Skin epidermis (tissue), 12 donors: ENCODE measurements at regions not wholly inside any gene's neighbourhood (a gene's known extent, or its start where the extent isn't known, plus 50 kb on each side); places are given as distances from the start of the nearest gene placed in this dataset.

Experiments used
- H3K27ac ChIP-seq, 21 experiments: fragments of 200-600 bp; sonication (generic) in 11 of 21; one replicate each; pipeline ENCODE4 v1.5.0; 2020; ENCODE audit warnings: mild to moderate bottlenecking in 3 of 21, inconsistent platforms in 2 of 21, moderate library complexity in 2 of 21
- H3K4me3 ChIP-seq, 7 experiments: fragments of 200-600 bp; sonication (generic) in 2 of 7; one replicate each; pipeline ENCODE4 v1.5.0; 2020; ENCODE audit warnings: inconsistent platforms in 2 of 7, mild to moderate bottlenecking in 2 of 7, moderate library complexity in 1 of 7

DNA sequence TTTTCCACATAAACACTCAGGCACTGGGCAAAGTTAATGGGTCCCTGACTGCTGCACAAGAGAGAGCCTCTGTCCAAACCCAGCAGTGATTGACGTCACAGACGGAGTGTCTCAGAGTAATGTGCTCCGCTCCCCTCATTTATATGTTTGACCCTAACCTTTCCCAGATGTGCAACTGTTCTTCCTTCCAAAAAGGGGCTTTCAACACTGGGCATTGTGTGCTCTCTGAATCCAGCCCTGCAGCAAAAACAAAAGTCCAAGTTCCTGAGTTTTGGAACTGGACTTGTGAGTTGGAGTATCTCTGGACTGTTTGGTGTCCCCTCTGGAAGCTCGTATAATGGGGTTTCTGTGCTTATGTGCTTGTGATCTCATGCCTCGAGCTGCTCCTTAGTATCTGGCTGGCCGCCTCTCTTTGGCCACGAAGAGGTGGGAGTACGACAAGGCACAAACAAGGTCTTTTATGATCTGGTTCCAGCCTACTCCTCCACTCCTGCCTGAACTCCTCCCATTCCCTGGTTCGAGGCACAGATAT, 76.4 kb upstream of the SMIM36 start:
- H3K4me3 ChIP-seq, result no peak overlapping the region
- H3K27ac ChIP-seq, result peak overlapping the region in 9 of 21 experiments; percentile 4 to 75 (median 43)

DNA sequence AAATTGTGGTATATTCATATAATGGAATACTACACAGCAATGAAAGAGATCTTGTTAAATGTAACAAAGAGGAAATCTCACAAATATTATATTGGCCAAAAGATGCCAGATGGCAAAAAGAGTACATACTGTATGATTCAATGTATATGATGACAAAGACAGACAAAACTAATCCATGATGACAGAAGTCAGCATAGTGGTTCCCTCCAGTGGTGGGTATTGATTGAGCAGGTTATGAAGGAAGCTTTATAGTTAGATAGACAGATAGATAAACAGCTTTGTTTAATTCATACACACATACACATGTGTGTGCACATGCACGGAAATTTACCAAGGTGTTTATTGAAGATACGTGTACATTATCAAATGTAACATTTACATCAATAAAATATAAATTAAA, 74.4 kb upstream of the SMIM36 start:
- Histone ChIP-seq H3K27ac (no peak overlapping the region), H3K4me3 (no peak overlapping the region)

DNA sequence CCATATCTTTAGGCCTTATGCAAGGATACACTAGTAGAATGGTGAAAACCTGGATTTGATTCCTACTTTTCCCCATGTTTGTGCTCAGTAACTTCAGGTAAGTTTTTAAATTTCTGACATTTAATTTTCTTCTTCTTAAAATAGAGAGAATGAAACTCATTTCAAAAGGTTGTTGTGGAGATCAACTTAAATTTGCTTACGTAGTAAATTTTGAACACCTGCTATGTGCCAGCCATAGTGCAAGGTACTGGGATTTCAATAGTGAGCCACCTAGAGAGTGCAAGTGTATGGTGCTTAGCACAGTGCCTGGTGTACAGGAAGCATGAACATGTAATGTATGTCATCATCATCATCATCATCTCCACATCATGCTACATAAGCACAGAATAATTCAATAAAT, 73.6 kb upstream of the SMIM36 start:
- Histone ChIP-seq H3K27ac (no peak overlapping the region), H3K4me3 (no peak overlapping the region)

DNA sequence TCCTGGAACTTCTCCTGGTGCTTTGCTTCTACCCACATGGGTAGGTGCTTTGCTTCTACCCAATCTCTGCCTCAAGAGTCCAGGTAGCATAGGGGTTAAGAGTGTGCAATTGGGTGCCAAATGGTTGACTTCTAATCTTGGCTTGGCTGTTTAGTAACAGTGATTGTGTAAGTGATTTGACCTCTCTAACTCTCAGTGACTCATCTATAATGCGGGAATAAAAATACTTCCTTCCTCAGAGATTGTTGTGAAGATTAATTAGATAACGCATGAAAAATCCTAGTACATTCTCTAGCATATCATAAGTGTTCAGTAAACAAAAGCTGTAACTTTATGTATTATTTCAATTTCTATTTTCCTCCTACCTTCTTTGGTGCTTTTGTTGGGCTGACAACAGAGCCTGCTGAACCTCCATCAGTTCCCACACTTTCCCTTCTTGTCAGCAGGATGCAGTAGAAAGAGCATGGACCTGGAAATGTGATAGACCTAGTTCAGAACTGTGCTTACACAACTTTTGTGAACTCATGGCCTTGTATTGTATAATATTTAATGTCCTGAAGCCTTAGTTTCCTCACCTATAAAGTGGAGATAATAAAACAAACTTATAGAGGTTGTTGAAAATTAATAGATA, 72.9 kb upstream of the SMIM36 start:
- Histone ChIP-seq H3K4me3 (no peak overlapping the region), H3K27ac (peak overlapping the region in 1 of 21 experiments; percentile 1)

DNA sequence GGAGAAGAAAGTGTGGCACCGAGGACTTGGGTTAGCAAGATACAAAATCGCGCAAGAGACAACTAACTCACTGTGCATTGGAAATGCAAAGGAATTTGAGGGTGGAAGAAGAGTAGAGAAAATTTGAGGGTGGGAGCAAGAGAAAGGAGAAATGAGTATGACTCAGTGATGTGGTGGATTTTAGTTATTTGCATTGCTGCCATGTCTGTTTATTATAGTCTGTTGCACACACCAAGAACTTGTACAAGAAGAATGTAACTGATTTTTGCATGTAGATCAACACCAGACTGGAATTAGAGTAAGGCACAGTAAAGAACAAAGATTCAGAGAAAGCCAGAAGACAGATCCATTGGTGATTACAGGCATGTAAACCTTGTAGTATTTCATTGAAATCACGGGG, 71.6 kb upstream of the SMIM36 start:
- no peak overlapping the region for H3K27ac ChIP-seq

DNA sequence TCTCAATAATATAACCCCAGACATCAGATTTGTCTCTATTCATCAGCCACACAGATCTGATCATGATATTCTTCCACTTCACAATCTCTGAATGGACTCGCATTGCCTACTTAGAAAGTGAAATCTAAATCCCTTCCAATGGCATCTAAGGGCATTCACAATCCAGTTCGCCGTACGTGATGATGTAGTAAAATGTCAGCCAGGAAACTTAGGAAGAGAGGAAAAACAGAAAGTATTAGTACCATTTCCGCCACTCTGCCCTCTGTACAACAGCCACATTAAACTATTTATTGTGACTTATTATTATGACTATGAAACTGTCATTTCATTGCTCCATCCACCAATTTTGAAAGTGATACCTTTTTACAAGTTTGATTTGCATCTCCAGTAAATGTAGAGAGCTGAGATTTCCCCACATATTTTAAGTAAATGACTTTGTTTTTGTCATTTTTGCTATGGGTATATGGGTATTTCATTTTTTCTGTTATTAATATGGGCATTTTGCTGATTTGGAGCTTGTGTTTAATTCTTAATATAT, 69.4 kb upstream of the SMIM36 start:
- Histone ChIP-seq H3K4me3 (no peak overlapping the region), H3K27ac (no peak overlapping the region)

More for the DNA sequence above, 71.6 kb upstream of the SMIM36 start:
- no peak overlapping the region for H3K4me3 ChIP-seq

DNA sequence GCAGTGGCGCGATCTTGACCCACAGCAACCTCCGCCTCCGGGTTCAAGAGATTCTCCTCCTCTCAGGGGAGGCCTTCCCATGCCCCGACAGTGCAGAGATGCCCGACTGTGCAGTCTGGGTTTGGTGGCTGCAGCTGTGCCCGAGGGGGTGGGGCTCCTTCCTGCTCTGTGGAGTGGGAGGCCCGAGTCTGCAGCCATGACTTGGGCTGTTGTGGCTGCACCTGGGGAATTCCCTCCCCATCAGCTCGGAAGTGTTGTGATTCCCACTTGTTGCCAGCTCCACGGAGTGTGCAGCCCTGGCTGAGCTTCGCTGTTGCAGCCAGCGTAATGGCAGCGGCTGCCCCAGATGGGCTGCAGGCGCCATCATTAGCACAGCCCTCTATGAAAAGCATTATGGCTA, 66.4 kb upstream of the SMIM36 start:
- Histone ChIP-seq H3K27ac (peak overlapping the region in 18 of 21 experiments; percentile 34 to 89 (median 73)), H3K4me3 (peak overlapping the region; percentile 5 to 26 (median 18))

DNA sequence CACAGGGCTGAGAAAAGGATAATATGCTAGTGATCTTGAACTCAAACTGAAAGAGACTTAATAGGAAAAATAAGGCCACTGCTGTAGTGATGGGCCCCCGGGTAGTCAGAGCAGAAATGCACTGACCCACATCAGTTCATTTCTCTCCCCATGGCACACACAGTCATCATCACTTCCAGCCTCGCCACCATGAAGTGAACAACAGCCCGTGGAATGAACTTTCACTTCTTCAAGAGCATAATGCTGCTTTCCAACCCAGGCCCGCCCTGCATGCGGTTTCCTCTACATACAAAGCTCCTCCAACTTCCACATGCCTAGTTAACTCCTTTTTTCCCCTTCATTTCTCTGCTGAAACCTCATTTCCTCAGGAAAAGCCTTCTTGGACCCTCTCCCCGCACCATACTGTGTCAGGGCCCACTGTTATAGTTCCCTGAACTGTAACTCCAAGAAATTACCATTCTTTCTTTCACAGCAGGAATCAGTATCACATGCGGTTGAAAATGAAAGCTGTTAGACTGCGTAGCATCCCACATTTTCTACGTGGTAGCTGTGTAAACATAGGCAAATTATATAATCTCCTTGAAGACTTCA, 65.8 kb upstream of the SMIM36 start:
- H3K27ac ChIP-seq, result peak overlapping the region in 18 of 21 experiments; percentile 34 to 89 (median 73)

DNA sequence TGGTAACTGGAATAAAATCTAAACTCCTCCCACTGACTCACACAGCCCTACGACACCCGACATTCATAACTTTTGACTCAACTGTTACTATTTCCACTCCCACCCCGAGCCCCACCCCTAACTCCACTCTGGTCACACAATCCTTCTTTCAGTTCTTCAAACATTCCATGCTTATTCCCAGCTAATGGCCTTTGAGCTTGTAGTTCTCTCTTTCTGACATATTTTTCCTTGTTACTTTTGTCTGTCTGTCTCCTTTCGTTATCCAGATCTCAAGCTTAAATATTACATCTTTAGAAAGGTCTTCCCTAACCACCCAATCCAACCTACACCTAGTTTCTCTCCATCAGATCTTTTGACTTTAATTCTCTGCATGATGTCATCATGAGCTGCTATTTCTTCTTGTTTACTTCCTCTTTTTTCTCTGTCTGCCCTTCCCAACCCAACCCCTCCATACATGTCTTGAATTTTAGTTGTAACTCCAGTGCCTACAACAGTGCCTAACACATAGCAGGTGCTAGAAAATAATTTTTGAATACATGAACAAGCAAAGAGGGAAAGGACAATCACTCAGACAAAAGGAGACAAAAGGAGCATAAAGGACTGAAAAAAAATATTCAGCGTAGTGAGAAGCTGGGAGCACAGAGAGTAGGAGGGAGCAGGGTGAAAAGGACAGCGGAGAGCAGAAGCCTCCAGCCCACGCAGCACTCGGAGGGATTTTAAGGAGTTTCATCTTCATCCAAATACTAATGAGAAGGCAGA, 65.2 kb upstream of the SMIM36 start:
- peak overlapping the region in 4 of 7 experiments; percentile 5 to 26 (median 20) for H3K4me3 ChIP-seq
- peak overlapping the region in 17 of 21 experiments; percentile 48 to 89 (median 73) for H3K27ac ChIP-seq

More for the DNA sequence above, 65.8 kb upstream of the SMIM36 start:
- peak overlapping the region; percentile 5 to 26 (median 18) for H3K4me3 ChIP-seq

DNA sequence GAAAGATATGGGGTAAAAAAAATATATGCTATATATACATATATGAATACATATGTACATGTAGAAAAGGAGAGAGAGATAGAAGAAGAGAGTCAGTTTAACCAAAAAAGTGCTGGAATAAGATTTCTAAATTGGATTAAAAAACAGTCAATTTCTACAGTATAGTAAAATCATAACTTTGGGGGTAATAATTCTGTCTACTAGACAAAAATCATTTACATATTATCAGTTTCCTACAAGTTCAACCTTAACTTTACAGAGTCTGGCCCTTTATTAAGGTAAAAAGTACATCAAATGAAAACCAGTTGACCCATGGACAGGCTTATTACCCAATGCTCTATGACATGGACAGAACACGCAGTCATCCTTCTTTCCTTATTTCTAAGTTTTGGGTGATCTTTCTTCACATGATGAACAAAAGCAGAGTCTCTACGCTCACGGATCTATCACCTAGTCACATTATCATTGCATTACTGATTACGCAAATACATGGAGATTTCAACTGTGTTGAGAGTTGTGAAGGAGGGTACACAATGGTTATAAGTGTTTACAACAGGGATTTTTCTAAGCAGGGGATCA, 63.9 kb upstream of the SMIM36 start:
- peak overlapping the region in 3 of 21 experiments; percentile 16 to 89 (median 77) for H3K27ac ChIP-seq

DNA sequence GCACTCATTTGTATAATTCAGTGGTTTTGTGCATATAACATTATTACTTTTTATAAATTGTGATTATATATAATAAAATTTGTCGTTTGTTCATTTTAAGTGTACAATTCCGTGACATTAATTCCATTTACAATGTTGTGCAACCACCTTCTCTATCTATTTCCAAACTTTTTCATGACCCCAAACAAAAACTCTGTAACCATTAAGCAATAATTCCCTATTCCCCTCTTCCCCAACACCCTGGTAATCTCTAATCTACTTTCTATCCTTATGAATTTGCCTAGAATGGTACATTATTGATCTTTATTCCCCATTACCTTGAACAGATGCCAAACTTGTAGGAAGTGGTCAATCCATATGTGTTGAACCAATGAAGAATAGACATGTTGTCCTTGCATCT, 61.3 kb upstream of the SMIM36 start:
- H3K4me3 ChIP-seq, result no peak overlapping the region
- no peak overlapping the region for H3K27ac ChIP-seq

More for the DNA sequence above, 63.9 kb upstream of the SMIM36 start:
- H3K4me3 ChIP-seq, result no peak overlapping the region

DNA sequence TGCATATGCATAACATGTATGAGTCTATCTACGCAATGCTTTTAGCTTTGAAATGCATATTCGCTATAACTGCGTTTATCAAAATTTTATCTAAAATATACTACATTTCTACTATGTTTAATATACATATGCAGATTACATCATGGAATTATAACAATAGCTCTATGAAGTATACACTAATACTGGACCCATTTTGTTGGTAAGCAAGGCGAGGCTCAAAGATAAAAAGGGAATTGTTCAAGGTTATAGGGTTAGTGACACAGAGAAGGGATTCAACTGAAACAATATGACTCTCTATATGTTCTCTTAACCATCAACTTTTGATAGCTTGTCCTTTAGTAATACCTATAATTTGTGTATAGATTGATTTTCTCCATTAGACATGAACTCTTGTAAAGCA, 60.9 kb upstream of the SMIM36 start:
- H3K4me3 ChIP-seq, result no peak overlapping the region
- H3K27ac ChIP-seq, result no peak overlapping the region

DNA sequence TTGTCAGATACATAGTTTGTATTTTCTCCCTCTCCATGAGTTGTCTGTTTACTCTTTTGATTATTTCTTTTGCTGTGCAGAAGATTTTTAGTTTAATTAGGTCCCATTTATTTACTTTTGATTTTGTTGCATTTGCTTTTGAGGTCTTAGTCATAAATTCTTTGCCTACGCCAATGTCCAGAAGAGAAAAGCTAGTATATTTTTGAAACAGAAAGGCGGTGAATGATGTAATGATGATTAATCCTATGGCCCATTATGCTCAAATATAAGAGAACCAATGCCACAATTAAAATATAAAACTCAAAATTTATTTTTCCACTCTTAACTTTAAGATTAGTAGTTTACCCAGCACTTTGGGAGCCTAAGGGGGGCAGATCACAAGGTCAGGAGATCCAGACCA, 59.8 kb upstream of the SMIM36 start:
- Histone ChIP-seq H3K4me3 (no peak overlapping the region), H3K27ac (no peak overlapping the region)

DNA sequence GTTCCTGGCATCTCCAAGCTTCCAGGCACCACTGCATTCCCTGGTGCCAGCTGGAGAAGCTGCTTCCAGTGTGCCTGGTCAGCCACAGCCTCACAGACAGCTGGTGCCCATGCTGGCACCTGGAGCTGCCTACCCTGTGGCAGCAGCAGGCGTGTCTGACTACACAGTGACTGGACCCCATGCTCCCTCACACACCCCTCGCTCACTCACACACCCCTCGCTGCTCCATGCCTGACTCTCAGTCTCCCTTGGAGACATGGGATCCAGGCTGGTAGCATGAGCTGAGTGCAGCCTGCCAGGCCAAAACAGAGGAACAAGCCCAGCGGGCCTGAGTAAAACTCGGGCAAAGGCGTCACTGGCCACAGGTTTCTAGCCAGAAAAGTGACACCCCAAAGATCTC, 59.1 kb upstream of the SMIM36 start:
- H3K4me3 ChIP-seq, result no peak overlapping the region
- H3K27ac ChIP-seq, result no peak overlapping the region

DNA sequence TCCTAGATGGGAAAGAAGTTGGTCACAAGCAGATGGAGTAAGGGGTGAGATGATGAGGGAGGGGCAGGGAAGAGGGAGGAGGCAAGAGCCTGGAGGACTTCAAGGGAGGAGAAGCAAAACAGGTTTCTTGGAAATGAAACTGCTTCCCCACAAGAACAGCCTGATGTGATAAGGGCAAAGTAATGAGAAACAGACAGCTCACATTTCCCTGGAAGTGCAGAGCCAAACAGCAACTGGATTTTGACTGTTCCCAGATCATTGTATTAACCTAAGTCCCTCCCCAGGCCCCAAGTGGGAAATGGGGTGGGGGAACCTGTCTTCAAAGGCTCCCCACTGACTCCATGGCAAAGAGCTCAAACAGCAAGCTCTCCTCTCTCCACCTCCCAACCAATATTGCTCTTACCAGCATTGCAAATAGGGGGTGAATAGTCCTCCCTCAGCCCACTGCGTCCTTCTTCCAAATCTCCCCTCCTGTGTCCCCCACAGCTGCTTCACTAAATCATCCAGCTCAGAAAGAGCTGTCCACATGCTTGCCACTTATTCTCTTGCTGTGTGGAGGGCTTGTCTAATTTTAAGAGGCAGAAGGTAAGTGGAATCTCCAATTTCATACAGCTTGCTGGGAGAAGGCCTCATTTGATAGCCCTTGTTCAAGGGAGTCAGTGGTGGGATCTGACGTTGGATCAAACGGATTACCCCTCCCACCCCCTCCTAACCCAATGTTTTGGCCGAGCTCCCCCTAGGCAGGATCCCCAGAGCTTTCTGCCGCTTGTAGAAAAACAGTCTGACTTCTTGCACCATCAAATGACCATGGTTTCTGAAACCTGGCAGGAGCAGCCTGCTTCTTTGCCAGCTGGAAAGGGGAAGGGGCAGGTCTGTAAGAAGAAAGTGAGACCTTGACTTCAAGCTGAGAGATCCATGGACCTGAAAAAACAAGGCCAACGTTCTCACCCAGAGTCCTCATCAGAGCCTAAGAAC, 56.3 kb upstream of the SMIM36 start:
- no peak overlapping the region for H3K27ac ChIP-seq
- H3K4me3 ChIP-seq, result no peak overlapping the region

DNA sequence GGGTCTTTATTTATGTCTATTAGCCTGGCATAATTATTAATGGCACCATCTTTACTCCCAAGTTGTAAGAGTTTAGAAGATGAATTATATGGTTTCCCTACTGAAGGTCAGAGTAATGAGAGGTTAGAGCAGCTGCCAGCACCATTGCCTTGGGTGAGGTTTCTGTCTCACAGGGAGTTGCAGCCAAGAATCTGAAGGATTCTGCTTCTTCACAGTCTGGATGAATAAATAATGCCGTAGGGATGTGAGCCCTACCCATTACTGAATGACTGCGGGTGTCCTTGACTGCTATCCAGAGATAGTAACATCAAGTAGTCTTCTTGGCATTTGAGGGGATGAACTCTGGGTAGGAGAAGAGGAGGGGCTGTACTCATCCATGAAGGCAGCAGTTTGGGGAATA, 52.8 kb upstream of the SMIM36 start:
- Histone ChIP-seq H3K4me3 (no peak overlapping the region), H3K27ac (no peak overlapping the region)

DNA sequence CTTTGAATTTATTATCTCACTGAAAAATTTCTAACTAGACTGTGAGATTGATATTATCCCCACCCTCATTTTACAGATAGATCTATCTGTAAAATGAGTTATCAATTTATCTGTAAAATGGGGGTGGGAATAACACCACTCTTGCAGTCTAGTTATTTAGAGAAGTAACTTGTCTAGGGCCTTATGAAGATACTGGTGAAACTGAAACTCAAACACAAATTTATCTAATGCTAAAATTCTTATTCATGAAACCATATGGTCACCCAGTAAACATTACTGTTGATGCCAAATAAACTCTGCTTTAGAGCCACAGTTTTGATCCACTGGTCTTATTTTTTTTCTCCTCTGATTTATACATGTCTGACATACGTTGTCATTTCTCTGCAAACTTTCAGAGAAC, 52.1 kb upstream of the SMIM36 start:
- no peak overlapping the region for H3K27ac ChIP-seq

DNA sequence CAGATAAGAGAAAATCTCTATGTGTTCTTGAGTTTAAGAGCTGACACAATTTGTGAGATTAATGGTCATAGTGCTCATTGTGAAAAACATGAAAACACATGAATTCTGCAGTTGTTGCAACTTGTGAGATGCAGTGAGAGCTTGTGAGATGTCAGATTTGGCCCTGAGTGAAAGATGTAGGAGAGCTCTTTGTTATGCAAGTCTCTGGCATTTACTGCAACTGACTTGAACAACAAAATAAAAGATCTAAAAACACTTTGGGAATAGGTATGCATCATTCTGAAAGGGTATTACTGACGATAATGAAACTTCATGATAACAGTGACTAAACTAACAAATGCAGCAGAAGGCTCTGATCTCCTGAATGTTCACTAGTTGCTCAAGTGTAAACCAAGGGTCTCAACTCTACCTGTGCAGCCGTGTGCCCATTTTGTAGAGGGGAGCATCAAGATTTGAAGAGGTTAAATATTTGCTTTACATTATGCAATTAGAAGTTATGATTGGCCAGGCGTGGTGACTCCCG, 50.8 kb upstream of the SMIM36 start:
- Histone ChIP-seq H3K4me3 (no peak overlapping the region), H3K27ac (no peak overlapping the region)

More for the DNA sequence above, 52.1 kb upstream of the SMIM36 start:
- H3K4me3 ChIP-seq, result no peak overlapping the region
